ENCODE measurements at regions not wholly inside any gene's neighbourhood (a gene's known extent, or its start where the extent isn't known, plus 50 kb on each side); places are given as distances from the start of the nearest gene placed in this dataset.

DNA sequence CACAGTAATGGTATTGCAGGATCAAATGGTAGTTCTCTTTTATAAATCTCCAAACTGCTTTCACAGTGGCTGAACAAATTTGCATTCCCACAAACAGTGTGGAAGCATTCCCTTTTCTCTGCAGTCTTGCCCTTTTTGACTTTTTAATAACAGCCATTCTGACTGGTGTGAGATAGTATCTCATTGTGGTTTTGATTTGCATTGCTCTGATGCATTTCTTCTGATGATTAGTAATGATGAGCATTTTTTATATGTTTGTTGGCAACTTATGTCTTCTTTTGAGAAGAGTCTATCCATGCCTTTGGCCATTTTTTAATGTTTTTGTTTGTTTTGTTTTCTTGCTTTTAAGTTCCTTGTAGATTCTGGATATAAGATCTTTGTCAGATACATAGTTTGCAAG lies 316.1 kb upstream of the TMCO5A start:
- Mint-ChIP-seq H3K4me3 (ENCODE audit: unreplicated experiment) (no peak overlapping the region), H3K27me3 (ENCODE audit: unreplicated experiment) (peaks cover 2% of the 10 kb centered on the region), H3K27ac (ENCODE audit: unreplicated experiment) (no peak overlapping the region), H3K4me1 (ENCODE audit: low read depth, unreplicated experiment) (no peaks in the 10 kb centered on the region), H3K9me3 (ENCODE audit: unreplicated experiment) (no peaks in the 10 kb centered on the region), H3K36me3 (ENCODE audit: unreplicated experiment) (no peaks in the 10 kb centered on the region)
- DNase-seq = no peak
- TF ChIP-seq CTCF (IDR thresholded peaks at IDR 0.05; ENCODE audit: partially characterized antibody, unreplicated experiment) = no peak

- Mint-ChIP-seq H3K4me1 (ENCODE audit: low read depth, unreplicated experiment) (no peaks in the 10 kb centered on the region), H3K36me3 (ENCODE audit: unreplicated experiment) (no peaks in the 10 kb centered on the region), H3K27ac (ENCODE audit: unreplicated experiment) (no peak overlapping the region), H3K27me3 (ENCODE audit: unreplicated experiment) (peaks cover 2% of the 10 kb centered on the region), H3K9me3 (ENCODE audit: unreplicated experiment) (no peaks in the 10 kb centered on the region), H3K4me3 (ENCODE audit: unreplicated experiment) (no peak overlapping the region)
- no peak for DNase-seq
- no peak for TF ChIP-seq CTCF (IDR thresholded peaks at IDR 0.05; ENCODE audit: partially characterized antibody, unreplicated experiment)
These were observed 314.9 kb upstream of the TMCO5A start for GRCh38 chr15:37619358-37620042.

GRCh38 chr15:37625576-37625975 lies 308.9 kb upstream of the TMCO5A start:
- DNase-seq = no peak
- TF ChIP-seq CTCF (IDR thresholded peaks at IDR 0.05; ENCODE audit: partially characterized antibody, unreplicated experiment) = no peak
- Mint-ChIP-seq H3K9me3 (ENCODE audit: unreplicated experiment) (no peaks in the 10 kb centered on the region), H3K27ac (ENCODE audit: unreplicated experiment) (no peak overlapping the region), H3K27me3 (ENCODE audit: unreplicated experiment) (no peaks in the 10 kb centered on the region), H3K4me3 (ENCODE audit: unreplicated experiment) (no peak overlapping the region), H3K36me3 (ENCODE audit: unreplicated experiment) (no peaks in the 10 kb centered on the region), H3K4me1 (ENCODE audit: low read depth, unreplicated experiment) (no peaks in the 10 kb centered on the region)

DNA sequence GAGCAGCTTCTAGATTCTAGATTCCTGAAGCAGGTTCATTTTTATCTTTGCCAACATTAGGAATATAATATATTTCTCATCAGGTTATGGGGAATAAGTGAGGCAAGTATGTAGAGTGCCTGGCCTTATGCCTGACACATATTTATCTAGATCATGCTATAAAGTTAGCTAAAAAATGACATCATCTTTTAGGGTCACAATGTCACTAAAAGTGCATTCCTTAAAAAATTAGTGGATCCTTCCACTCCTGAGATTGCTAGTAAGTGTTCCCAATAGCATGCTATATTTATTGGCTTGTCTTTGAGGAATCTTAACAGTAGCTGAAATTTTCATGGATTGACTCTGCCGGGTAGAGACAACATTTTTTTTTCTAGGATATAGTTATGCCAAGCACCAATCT lies 305.9 kb upstream of the TMCO5A start:
- H3K4me3 Mint-ChIP-seq (ENCODE audit: unreplicated experiment) = no peak overlapping the region
- H3K9me3 Mint-ChIP-seq (ENCODE audit: unreplicated experiment) = no peaks in the 10 kb centered on the region
- DNase-seq = no peak
- H3K27me3 Mint-ChIP-seq (ENCODE audit: unreplicated experiment) = no peaks in the 10 kb centered on the region
- no peaks in the 10 kb centered on the region for H3K36me3 Mint-ChIP-seq (ENCODE audit: unreplicated experiment)
- H3K4me1 Mint-ChIP-seq (ENCODE audit: low read depth, unreplicated experiment) = no peaks in the 10 kb centered on the region
- no peak for TF ChIP-seq CTCF (IDR thresholded peaks at IDR 0.05; ENCODE audit: partially characterized antibody, unreplicated experiment)
- no peak overlapping the region for H3K27ac Mint-ChIP-seq (ENCODE audit: unreplicated experiment)

GRCh38 chr15:37636736-37637135 lies 297.7 kb upstream of the TMCO5A start:
- TF ChIP-seq CTCF (IDR thresholded peaks at IDR 0.05; ENCODE audit: partially characterized antibody, unreplicated experiment) = no peak
- DNase-seq = no peak
- Mint-ChIP-seq H3K27me3 (ENCODE audit: unreplicated experiment) (no peaks in the 10 kb centered on the region), H3K27ac (ENCODE audit: unreplicated experiment) (no peak overlapping the region), H3K9me3 (ENCODE audit: unreplicated experiment) (no peaks in the 10 kb centered on the region), H3K4me3 (ENCODE audit: unreplicated experiment) (no peak overlapping the region), H3K4me1 (ENCODE audit: low read depth, unreplicated experiment) (no peaks in the 10 kb centered on the region), H3K36me3 (ENCODE audit: unreplicated experiment) (no peaks in the 10 kb centered on the region)

All from glutamatergic neuron (in vitro differentiated cells).